ENCODE measurements at regions not wholly inside any gene's neighbourhood (a gene's known extent, or its start where the extent isn't known, plus 50 kb on each side); places are given as distances from the start of the nearest gene placed in this dataset.
"Not testable (repeated sequence)": the region's sequence is repeated elsewhere in the genome, so short reads cannot be mapped to it uniquely, and the experiment has no call there.

DNA sequence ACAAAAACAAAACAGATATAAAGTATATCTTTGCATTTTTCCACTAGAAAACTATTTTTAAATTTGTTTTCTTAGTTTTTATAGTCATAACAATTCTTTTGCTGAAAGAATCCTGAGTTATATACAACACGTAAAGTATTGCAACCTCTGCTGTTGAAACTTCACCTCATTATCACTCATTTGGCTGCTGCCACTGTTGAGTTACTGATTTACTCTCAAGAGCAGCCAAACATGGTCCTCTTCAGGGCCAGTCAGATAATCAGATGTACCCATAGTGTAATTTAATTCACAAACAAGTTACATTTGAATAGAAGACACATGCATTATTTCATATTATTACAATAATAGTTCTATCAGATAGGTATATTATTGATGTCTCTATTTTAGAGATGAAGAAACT lies 235.6 kb downstream of the UBE2NL start:
- TF ChIP-seq EZH2 (IDR thresholded peaks at IDR 0.05; ENCODE audit: borderline replicate concordance, insufficient read depth, low read length, poor library complexity, severe bottlenecking), result not testable (repeated sequence)
- TF ChIP-seq, protein P1, sequence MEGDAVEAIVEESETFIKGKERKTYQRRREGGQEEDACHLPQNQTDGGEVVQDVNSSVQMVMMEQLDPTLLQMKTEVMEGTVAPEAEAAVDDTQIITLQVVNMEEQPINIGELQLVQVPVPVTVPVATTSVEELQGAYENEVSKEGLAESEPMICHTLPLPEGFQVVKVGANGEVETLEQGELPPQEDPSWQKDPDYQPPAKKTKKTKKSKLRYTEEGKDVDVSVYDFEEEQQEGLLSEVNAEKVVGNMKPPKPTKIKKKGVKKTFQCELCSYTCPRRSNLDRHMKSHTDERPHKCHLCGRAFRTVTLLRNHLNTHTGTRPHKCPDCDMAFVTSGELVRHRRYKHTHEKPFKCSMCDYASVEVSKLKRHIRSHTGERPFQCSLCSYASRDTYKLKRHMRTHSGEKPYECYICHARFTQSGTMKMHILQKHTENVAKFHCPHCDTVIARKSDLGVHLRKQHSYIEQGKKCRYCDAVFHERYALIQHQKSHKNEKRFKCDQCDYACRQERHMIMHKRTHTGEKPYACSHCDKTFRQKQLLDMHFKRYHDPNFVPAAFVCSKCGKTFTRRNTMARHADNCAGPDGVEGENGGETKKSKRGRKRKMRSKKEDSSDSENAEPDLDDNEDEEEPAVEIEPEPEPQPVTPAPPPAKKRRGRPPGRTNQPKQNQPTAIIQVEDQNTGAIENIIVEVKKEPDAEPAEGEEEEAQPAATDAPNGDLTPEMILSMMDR (IDR thresholded peaks at IDR 0.05; ENCODE audit: poor library complexity, severe bottlenecking), result not testable (repeated sequence)

Data from neural cell (in vitro differentiated cells).